ENCODE measurements at regions not wholly inside any gene's neighbourhood (a gene's known extent, or its start where the extent isn't known, plus 50 kb on each side); places are given as distances from the start of the nearest gene placed in this dataset.
"Not testable (repeated sequence)": the region's sequence is repeated elsewhere in the genome, so short reads cannot be mapped to it uniquely, and the experiment has no call there.

- not testable (repeated sequence) for TF ChIP-seq CTCF, POLR2A (IDR thresholded peaks at IDR 0.05)
Observed at GRCh38 chr5:75859621-75860020, 142.4 kb upstream of the POC5 start.
